Pons (tissue), 1 donor: ENCODE measurements at regions not wholly inside any gene's neighbourhood (a gene's known extent, or its start where the extent isn't known, plus 50 kb on each side); places are given as distances from the start of the nearest gene placed in this dataset.
"Not testable (repeated sequence)": the region's sequence is repeated elsewhere in the genome, so short reads cannot be mapped to it uniquely, and the experiment has no call there.

Experiments
- DNase-seq: peaks from one replicate; pipeline ENCODE4 v3.0.0-alpha.2; 2016; ENCODE audit warnings: low spot score

DNA sequence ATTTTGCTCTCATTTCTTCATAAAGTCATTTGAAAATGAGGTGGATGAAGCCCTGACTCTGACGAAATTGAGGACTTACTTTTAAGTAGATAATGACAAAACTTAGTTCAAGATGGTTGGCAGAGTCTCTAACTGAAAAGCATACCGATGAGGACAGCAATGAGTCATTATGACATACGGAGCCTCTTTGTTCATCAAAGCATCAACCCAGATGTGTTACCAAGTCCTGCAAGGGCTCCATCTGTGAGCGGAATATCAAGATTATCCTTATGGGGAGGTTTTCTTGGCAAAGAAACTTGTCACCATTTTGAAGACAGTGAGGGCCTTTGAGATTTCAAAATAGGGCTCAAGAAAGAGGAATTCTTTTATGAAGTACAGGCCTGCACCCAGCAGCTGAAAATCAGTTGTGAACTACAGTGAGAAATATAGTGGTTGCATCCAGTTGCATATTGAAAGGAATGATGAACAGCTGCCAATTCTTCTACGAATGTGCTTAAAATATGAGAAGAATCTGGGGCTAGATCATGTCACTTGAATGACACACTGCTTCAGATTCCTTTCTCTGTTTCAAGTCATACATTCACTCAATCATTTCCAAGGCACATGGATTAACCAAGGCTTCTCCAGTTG lies 86.6 kb upstream of the SLC24A2 start:
- no peak for DNase-seq

DNA sequence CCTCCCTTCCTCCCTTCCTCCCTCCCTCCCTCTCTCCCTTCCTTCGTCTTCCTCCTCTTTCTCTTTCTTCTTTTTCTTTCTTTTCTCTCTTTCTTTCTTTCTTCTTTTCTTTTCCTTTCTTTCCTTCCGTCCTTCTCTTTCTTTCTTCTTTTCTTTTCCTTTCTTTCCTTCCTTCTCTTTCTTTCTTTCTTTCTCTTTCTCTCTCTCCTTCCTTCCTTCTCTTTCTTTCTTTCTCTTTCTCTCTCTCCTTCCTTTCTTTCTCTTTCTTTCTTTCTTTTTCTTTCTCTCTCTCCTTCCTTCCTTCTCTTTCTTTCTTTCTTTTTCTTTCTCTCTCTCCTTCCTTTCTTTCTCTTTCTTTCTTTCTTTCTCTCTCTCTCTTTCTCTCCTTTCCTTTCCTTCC lies 84.4 kb upstream of the SLC24A2 start:
- not testable (repeated sequence) for DNase-seq

DNA sequence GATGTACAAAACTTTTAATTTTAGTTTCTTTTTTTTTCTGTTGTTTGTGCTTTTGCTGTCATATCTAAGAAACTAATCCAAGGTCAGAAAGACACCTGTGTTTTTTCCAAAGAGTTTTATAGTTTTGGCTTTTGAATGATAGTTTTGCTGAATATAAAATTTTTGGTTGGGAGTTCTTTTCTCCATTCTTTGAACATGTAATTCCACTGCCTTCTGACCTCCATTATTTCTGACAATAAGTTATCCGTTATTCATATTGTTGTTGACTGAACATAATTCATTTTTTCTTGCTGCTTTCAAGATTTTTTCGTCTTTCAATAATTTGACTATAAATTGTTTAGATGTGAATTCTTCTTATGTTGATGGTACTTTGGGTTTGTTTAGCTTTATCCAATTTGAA lies 82.2 kb upstream of the SLC24A2 start:
- DNase-seq: no peak

DNA sequence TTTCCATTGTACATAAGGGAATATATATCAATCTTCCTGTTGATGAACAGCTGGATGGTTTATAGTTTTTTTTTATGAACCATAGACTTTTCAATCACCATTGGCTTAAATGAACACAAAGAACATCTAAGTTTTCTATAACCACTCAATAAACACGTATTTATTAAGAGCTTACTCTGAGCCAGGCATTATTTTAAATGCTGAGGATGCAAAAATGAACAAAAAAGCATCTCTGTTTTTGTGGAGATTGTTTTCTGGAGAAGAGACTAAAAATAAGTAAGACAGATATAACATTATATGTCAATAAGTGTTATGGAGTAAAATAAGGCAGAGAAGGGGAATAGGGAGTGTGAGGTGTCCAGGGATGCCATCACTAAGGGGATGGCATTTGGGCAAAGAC lies 52.1 kb upstream of the SLC24A2 start:
- DNase-seq: no peak
